ENCODE measurements at regions not wholly inside any gene's neighbourhood (a gene's known extent, or its start where the extent isn't known, plus 50 kb on each side); places are given as distances from the start of the nearest gene placed in this dataset.

GRCh38 chr6:165218829-165219228, 90.6 kb downstream of the C6orf118 start:
- H4K8ac ChIP-seq (ENCODE audit: low read depth in 2 of 2, low read length in 2 of 2) = no peak overlapping the region
- no peak overlapping the region for H3K27ac ChIP-seq (ENCODE audit: insufficient read depth, low read length)
- H3K9me3 ChIP-seq (ENCODE audit: control insufficient read depth, insufficient read depth, low read length) = peaks cover 15% of the 10 kb centered on the region
- no peak overlapping the region for H2BK5ac ChIP-seq (ENCODE audit: low read depth, low read length, poor library complexity, severe bottlenecking)
- no peak overlapping the region for H2BK120ac ChIP-seq (ENCODE audit: low read depth, low read length)
- no peaks in the 10 kb centered on the region for H4K20me1 ChIP-seq (ENCODE audit: insufficient read depth, low read length)
- no peak overlapping the region for H2BK20ac ChIP-seq (ENCODE audit: low read depth, low read length)
- H3K9ac ChIP-seq (ENCODE audit: low read depth, low read length) = no peak overlapping the region
- no peak overlapping the region for H2AK5ac ChIP-seq (ENCODE audit: low read depth, low read length)
- H3K23ac ChIP-seq (ENCODE audit: low read depth, low read length) = no peak overlapping the region
- DNase-seq (no peak), ATAC-seq (ENCODE audit: low read depth) (no peak)
- TF ChIP-seq CHD1 (IDR thresholded peaks at IDR 0.05; ENCODE audit: low read depth, low read length) (no peak), NFE2L2 (IDR thresholded peaks at IDR 0.05; ENCODE audit: low read depth, low read length) (no peak), ELK1 (IDR thresholded peaks at IDR 0.05; ENCODE audit: borderline replicate concordance, low read depth, low read length) (no peak), MAFK (IDR thresholded peaks at IDR 0.05; ENCODE audit: low read depth, low read length) (no peak), RAD21 (IDR thresholded peaks at IDR 0.05; ENCODE audit: low read length) (no peak), FOS (IDR thresholded peaks at IDR 0.05; ENCODE audit: low read depth, low read length) (no peak), MAZ (IDR thresholded peaks at IDR 0.05; ENCODE audit: borderline replicate concordance, low read depth, low read length) (no peak), POLR2A (IDR thresholded peaks at IDR 0.05; ENCODE audit: low read depth, low read length) (no peak), RCOR1 (IDR thresholded peaks at IDR 0.05; ENCODE audit: insufficient replicate concordance, low read length) (no peak), BHLHE40 (IDR thresholded peaks at IDR 0.05; ENCODE audit: low read depth, low read length) (no peak), MXI1 (IDR thresholded peaks at IDR 0.05; ENCODE audit: borderline replicate concordance, low read depth, low read length) (no peak), CEBPB (IDR thresholded peaks at IDR 0.05; ENCODE audit: low read depth, low read length) (no peak), USF2 (IDR thresholded peaks at IDR 0.05; ENCODE audit: low read depth, low read length) (no peak), CTCF (conservative IDR thresholded peaks at IDR 0.05; ENCODE audit: low read depth, low read length) (no peak)
- no peak overlapping the region for H3K56ac ChIP-seq (ENCODE audit: extremely low read depth, insufficient read depth, low read length)
- no peaks in the 10 kb centered on the region for H3K4me1 ChIP-seq (ENCODE audit: control insufficient read depth, insufficient read depth, low read length)
- H3K27me3 ChIP-seq (ENCODE audit: control insufficient read depth, insufficient read depth, low read length) = no peaks in the 10 kb centered on the region
- H2AK9ac ChIP-seq (replicated peaks; ENCODE audit: low read depth, low read length, poor library complexity) = no peak overlapping the region
- intact Hi-C loops (cut with micrococcal nuclease) (no loop called here), dilution Hi-C loops (cut with HindIII; ENCODE audit: low sequenced_read_pairs, unreplicated experiment) (no loop called here), in situ Hi-C loops (cut with MboI; ENCODE audit: low sequenced_read_pairs) (no loop called here)
- H4K91ac ChIP-seq (ENCODE audit: insufficient read depth, low read depth, low read length) = no peak overlapping the region
- H3K14ac ChIP-seq (replicated peaks; ENCODE audit: low read depth, low read length) = no peak overlapping the region
- H3K4me3 ChIP-seq (ENCODE audit: insufficient read depth, low read depth, low read length) = no peak overlapping the region
- H4K5ac ChIP-seq (ENCODE audit: low read depth, low read length) = no peak overlapping the region
- no peak overlapping the region for H2AFZ ChIP-seq (replicated peaks; ENCODE audit: low read length, poor library complexity)
- H3K4me2 ChIP-seq (ENCODE audit: low read depth, low read length) = no peak overlapping the region
- no CpG with 5 or more reads among the region's 3 CpGs for WGBS, 2 experiments (ENCODE audit: extremely low coverage in 2 of 2, insufficient read length in 1 of 2)
- no TSS peak for BruUV-seq (replicated peaks)
- POLR2A ChIA-PET (ENCODE audit: unreplicated experiment) = no interaction called here
- H3K36me3 ChIP-seq (ENCODE audit: control insufficient read depth, insufficient read depth, low read length) = no peaks in the 10 kb centered on the region
- no peak overlapping the region for H3K18ac ChIP-seq (ENCODE audit: low read depth, low read length)
- CTCF ChIA-PET = no interaction called here
- H3K4ac ChIP-seq (ENCODE audit: low read depth, low read length) = no peak overlapping the region
- no peaks in the 10 kb centered on the region for H3K79me1 ChIP-seq (ENCODE audit: low read depth in 1 of 2, low read length in 2 of 2)
- no peaks in the 10 kb centered on the region for H3K9me1 ChIP-seq (ENCODE audit: insufficient read depth, low read length)
- H2BK15ac ChIP-seq (ENCODE audit: low read depth, low read length) = no peak overlapping the region

All from IMR-90 (cell line).